ENCODE measurements at regions not wholly inside any gene's neighbourhood (a gene's known extent, or its start where the extent isn't known, plus 50 kb on each side); places are given as distances from the start of the nearest gene placed in this dataset.
"Not testable (repeated sequence)": the region's sequence is repeated elsewhere in the genome, so short reads cannot be mapped to it uniquely, and the experiment has no call there.

- not testable (repeated sequence) for TF ChIP-seq ZNF629, YY1, CTCF (tag by site-specific recombination; IDR thresholded peaks at IDR 0.05)
- TF ChIP-seq, protein P1, sequence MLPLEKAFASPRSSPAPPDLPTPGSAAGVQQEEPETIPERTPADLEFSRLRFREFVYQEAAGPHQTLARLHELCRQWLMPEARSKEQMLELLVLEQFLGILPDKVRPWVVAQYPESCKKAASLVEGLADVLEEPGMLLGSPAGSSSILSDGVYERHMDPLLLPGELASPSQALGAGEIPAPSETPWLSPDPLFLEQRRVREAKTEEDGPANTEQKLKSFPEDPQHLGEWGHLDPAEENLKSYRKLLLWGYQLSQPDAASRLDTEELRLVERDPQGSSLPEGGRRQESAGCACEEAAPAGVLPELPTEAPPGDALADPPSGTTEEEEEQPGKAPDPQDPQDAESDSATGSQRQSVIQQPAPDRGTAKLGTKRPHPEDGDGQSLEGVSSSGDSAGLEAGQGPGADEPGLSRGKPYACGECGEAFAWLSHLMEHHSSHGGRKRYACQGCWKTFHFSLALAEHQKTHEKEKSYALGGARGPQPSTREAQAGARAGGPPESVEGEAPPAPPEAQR (tag by site-specific recombination; IDR thresholded peaks at IDR 0.05), result not testable (repeated sequence)
Measured at GRCh38 chr13:40356458-40356857, 310.0 kb downstream of the FOXO1 start.
